Brain microvascular endothelial cell (primary cell): ENCODE measurements at regions not wholly inside any gene's neighbourhood (a gene's known extent, or its start where the extent isn't known, plus 50 kb on each side); places are given as distances from the start of the nearest gene placed in this dataset.

Experiments used
- DNase-seq: peaks from one replicate; pipeline ENCODE4 v3.0.0-alpha.2; 2020
- H3K27ac ChIP-seq: fragments of 250-450 bp; sonication (Bioruptor Pico); 2 replicates; pipeline ENCODE4 v1.5.1; 2020; ENCODE audit warnings: mild to moderate bottlenecking, moderate library complexity
- H3K27me3 ChIP-seq: fragments of 250-450 bp; sonication (Bioruptor Pico); replicated peaks from 2 replicates; pipeline ENCODE4 v1.5.1; 2020; ENCODE audit warnings: mild to moderate bottlenecking
- H3K36me3 ChIP-seq: fragments of 250-450 bp; sonication (Bioruptor Pico); replicated peaks from 2 replicates; pipeline ENCODE4 v1.5.1; 2020; ENCODE audit warnings: mild to moderate bottlenecking
- H3K4me3 ChIP-seq: 2 replicates; pipeline ENCODE4 v1.5.1; 2011; ENCODE audit warnings: low read depth, mild to moderate bottlenecking, control low read depth, low read length, moderate library complexity
- in situ Hi-C: cut with HindIII; loops from 2 replicates; pipeline ENCODE4 v1.10.0; 2017; ENCODE audit warnings: low sequenced_read_pairs, low pct_ligation_motif_present
- TF ChIP-seq, protein P1 (sequence below): IDR thresholded peaks from 2 replicates; pipeline ENCODE4 v1.5.1; 2011; ENCODE audit warnings: low read depth, mild to moderate bottlenecking, moderate library complexity, low read length, control low read depth, inconsistent platforms; ENCODE audit errors: missing control alignments

DNA sequence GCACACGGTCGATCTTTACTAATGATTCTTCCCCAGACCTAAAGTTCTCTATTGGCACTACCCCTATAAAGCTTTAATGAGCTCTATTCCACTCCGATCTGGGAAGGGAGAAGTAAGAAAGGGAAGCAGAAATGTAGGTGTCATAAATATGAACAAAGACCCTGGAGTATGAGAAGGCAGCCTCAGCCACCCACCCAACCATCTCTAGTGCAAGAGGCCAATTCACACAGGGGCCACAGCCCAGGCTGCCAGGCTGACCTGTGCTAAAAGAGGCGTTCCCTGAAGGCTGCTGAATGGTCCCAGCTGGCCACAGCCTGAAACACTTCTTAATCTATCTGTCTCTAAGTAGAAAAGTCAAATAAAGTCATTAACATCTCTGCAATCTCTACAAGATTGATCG is 60.1 kb upstream of the ACTR3 start:
- Histone ChIP-seq H3K4me3 (no peak overlapping the region), H3K27me3 (no peaks in the 10 kb centered on the region), H3K27ac (no peak overlapping the region), H3K36me3 (no peaks in the 10 kb centered on the region)
- TF ChIP-seq, protein P1, sequence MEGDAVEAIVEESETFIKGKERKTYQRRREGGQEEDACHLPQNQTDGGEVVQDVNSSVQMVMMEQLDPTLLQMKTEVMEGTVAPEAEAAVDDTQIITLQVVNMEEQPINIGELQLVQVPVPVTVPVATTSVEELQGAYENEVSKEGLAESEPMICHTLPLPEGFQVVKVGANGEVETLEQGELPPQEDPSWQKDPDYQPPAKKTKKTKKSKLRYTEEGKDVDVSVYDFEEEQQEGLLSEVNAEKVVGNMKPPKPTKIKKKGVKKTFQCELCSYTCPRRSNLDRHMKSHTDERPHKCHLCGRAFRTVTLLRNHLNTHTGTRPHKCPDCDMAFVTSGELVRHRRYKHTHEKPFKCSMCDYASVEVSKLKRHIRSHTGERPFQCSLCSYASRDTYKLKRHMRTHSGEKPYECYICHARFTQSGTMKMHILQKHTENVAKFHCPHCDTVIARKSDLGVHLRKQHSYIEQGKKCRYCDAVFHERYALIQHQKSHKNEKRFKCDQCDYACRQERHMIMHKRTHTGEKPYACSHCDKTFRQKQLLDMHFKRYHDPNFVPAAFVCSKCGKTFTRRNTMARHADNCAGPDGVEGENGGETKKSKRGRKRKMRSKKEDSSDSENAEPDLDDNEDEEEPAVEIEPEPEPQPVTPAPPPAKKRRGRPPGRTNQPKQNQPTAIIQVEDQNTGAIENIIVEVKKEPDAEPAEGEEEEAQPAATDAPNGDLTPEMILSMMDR = no peak
- no peak for DNase-seq
- in situ Hi-C loops = no loop called here

GRCh38 chr2:113829270-113829669 is 60.6 kb upstream of the ACTR3 start:
- no peaks in the 10 kb centered on the region for H3K36me3 ChIP-seq
- H3K4me3 ChIP-seq = no peak overlapping the region
- DNase-seq = no peak
- in situ Hi-C loops = no loop called here
- TF ChIP-seq, protein P1 = no peak
- H3K27ac ChIP-seq = no peak overlapping the region
- H3K27me3 ChIP-seq = no peaks in the 10 kb centered on the region

DNA sequence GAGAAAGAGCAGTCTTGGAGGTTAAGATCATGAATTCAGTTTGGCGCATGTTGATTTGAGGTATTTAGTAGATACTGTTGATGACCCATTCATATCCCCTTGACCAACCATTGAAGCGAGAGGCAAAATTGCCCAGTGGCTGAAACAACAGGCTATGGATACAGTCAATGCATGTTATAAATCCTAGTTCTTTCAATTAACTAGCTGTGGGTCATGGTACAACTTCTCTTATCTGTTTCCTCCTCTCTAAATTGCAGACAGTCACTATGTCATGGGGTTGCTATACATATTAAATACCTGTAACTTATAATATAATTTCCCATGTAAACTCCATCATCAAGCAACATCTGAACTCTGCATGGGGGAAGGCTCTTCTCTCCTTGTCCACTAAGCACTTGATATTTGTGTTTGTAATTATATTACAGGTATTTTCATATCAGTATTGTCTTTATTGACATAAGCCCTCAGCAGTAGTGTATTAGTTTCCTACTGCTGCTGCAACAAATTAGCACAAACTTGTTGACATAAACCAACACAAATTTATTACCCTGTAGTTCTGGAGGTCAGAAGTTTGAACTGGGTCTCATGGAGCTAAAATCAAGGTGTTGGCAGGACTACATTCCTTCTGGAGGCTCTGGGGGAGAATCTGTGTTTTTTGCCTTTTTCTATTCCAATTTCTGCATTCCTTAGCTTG is 61.7 kb upstream of the ACTR3 start:
- Histone ChIP-seq H3K27me3 (no peaks in the 10 kb centered on the region), H3K4me3 (no peak overlapping the region), H3K36me3 (no peaks in the 10 kb centered on the region), H3K27ac (no peak overlapping the region)
- in situ Hi-C loops = no loop called here
- TF ChIP-seq, protein P1 = no peak
- no peak for DNase-seq

DNA sequence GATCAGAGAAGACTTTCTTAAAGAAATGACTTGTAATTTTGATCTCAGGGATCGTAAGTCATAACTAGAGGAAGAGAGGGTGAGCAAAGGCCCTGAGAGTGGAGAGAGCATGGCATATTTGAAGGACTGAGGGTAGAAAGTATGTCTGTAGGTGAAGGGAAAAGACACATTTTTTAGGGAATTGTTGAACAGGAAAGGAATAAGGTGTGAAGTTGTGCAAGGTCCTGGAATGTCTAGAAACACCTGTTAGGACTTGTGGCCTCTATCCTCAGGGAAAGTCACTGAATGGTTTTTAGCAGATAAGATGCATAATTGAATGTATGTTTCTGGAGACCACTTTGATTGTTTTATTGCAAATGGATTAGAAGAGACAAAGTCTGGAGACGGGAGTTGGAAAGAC is 62.5 kb upstream of the ACTR3 start:
- TF ChIP-seq, protein P1 = no peak
- H3K36me3 ChIP-seq = no peaks in the 10 kb centered on the region
- no peak for DNase-seq
- no peaks in the 10 kb centered on the region for H3K27me3 ChIP-seq
- in situ Hi-C loops = no loop called here
- H3K4me3 ChIP-seq = no peak overlapping the region
- no peak overlapping the region for H3K27ac ChIP-seq

DNA sequence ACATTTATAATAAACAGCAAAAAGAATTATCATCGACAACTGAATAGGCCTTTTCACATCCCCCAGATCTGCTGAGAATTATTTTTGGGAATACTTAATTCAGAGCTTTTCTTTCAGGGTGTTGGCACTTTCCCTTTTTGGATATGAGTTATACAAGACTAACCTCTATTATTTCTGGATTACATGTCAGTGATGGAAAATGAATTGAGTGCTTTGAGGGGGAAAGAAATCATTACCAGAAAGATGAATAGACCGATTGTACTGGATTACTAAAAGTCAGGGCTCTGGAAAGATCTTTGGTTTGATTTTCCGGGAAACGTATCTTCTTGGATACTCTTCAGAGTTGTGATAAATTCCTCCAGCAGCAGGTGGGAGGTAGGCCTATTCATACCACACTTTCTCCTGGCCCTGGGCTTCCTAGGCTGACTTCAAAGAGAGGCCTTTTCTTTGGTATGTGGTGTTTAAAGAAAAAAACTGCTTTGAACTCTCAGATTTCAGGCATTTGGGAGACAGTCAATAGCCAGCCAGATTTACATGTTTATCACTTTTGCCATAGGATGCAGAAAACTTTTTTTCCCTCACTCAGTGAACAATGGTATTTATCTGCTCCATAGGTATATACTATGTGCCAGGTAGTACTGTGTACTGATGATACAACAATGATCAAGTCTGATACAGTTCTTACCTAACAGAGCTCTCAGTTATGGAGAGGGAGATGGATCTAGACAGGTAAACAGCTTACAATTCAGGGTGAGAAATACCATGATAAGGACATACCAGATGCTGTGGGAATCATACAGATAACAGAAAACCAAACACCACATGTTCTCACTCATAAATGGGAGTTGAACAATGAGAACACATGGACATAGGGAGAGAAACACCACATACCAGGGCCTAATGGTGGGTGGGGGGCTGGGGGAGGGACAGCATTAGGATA is 63.3 kb upstream of the ACTR3 start:
- Histone ChIP-seq H3K27me3 (no peaks in the 10 kb centered on the region), H3K4me3 (no peak overlapping the region), H3K36me3 (no peaks in the 10 kb centered on the region), H3K27ac (no peak overlapping the region)
- DNase-seq = no peak
- in situ Hi-C loops = no loop called here
- TF ChIP-seq, protein P1 = no peak
